Mesothelial cell of epicardium (in vitro differentiated cells): ENCODE measurements at regions not wholly inside any gene's neighbourhood (a gene's known extent, or its start where the extent isn't known, plus 50 kb on each side); places are given as distances from the start of the nearest gene placed in this dataset.

Experiments used
- DNase-seq, 2 experiments: peaks; one replicate each; pipeline ENCODE4 v3.0.0; 2021; ENCODE audit warnings: low spot score in 2 of 2; ENCODE audit not compliant: unreplicated experiment in 2 of 2
- H3K27ac Mint-ChIP-seq: 2 replicates; pipeline ENCODE4 v1.8.0; 2021; ENCODE audit warnings: mixed read lengths
- H3K27me3 Mint-ChIP-seq: 2 replicates; pipeline ENCODE4 v1.8.0; 2021; ENCODE audit warnings: low read depth, mixed read lengths
- H3K36me3 Mint-ChIP-seq: 2 replicates; pipeline ENCODE4 v1.8.0; 2021; ENCODE audit warnings: mixed read lengths
- H3K4me1 Mint-ChIP-seq: 2 replicates; pipeline ENCODE4 v1.8.0; 2021; ENCODE audit warnings: mixed read lengths
- H3K4me3 Mint-ChIP-seq: 2 replicates; pipeline ENCODE4 v1.8.0; 2021; ENCODE audit warnings: mild to moderate bottlenecking, moderate library complexity, mixed read lengths
- H3K9me3 Mint-ChIP-seq: 2 replicates; pipeline ENCODE4 v1.8.0; 2021; ENCODE audit warnings: mixed read lengths
- TF ChIP-seq, protein P1 (sequence below): fragments of 200-600 bp; sonication (generic); IDR thresholded peaks from one replicate; pipeline ENCODE4 v1.5.0; 2021; ENCODE audit warnings: antibody characterized with exemption; ENCODE audit not compliant: unreplicated experiment

DNA sequence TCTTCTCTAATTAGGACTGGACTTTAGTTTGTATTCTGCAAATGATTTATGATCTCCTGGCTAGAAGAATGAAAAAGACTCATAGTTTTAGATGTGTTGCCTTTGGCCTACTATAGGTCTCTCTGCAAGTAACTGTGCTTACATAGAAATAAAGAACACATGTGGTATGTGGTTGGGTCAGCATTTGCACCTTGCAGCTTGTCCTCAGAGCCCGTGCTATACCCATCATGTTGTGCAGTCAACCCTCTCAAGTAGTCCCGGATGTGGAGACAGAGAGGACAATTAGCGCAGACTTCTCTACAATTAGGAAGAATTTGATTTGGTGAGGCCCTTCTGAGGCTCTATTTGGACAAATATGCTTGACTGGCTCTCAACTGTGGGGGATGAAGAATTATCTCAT lies 203.7 kb upstream of the ITGA4 start:
- H3K27me3 Mint-ChIP-seq, result no peaks in the 10 kb centered on the region
- peaks cover under 1% of the 10 kb centered on the region for H3K4me1 Mint-ChIP-seq
- no peak for DNase-seq
- H3K9me3 Mint-ChIP-seq, result no peaks in the 10 kb centered on the region
- no peak overlapping the region for H3K27ac Mint-ChIP-seq
- TF ChIP-seq, protein P1, sequence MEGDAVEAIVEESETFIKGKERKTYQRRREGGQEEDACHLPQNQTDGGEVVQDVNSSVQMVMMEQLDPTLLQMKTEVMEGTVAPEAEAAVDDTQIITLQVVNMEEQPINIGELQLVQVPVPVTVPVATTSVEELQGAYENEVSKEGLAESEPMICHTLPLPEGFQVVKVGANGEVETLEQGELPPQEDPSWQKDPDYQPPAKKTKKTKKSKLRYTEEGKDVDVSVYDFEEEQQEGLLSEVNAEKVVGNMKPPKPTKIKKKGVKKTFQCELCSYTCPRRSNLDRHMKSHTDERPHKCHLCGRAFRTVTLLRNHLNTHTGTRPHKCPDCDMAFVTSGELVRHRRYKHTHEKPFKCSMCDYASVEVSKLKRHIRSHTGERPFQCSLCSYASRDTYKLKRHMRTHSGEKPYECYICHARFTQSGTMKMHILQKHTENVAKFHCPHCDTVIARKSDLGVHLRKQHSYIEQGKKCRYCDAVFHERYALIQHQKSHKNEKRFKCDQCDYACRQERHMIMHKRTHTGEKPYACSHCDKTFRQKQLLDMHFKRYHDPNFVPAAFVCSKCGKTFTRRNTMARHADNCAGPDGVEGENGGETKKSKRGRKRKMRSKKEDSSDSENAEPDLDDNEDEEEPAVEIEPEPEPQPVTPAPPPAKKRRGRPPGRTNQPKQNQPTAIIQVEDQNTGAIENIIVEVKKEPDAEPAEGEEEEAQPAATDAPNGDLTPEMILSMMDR, result no peak
- H3K4me3 Mint-ChIP-seq, result no peak overlapping the region
- no peaks in the 10 kb centered on the region for H3K36me3 Mint-ChIP-seq

DNA sequence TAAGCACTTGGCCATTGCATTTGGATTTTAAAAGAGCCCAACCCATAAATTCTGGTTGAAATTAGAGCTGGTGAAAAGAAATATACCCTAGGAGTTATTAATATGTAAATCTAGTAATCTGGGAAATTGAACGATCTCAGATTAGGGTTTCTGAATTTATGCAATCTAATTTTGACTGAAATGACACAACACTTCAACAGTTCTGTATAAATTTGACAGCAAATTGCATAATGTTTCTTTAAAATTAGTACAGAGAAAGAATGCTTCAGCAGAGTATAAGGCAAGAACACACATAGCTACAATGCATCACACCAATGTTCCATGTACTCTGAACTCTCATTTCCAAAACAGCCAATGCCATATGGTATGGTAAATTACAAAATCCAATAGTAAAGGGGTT lies 201.5 kb upstream of the ITGA4 start:
- H3K27me3 Mint-ChIP-seq, result no peaks in the 10 kb centered on the region
- H3K4me1 Mint-ChIP-seq, result peaks cover 6% of the 10 kb centered on the region
- no peak overlapping the region for H3K27ac Mint-ChIP-seq
- TF ChIP-seq, protein P1, result no peak
- H3K36me3 Mint-ChIP-seq, result no peaks in the 10 kb centered on the region
- DNase-seq, result no peak
- no peaks in the 10 kb centered on the region for H3K9me3 Mint-ChIP-seq
- no peak overlapping the region for H3K4me3 Mint-ChIP-seq

DNA sequence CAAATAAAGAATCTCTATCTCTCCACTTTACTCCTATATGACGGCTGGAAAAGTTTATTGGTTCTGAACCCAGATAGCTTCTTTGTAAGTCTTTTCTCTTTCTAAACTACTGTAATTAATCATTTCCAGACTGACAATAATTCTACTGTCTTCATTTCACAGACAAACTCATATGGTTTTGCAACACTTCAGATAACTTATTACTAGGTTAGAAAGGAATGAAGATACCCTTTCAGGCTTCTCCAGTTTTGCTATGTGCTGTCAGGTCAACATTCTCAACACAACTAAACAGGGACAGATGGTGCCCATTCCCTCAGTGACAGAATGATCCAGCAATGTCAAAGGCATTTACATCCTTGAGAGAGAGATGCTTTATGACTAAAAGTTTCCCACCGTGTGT lies 198.5 kb upstream of the ITGA4 start:
- H3K27me3 Mint-ChIP-seq, result no peaks in the 10 kb centered on the region

DNA sequence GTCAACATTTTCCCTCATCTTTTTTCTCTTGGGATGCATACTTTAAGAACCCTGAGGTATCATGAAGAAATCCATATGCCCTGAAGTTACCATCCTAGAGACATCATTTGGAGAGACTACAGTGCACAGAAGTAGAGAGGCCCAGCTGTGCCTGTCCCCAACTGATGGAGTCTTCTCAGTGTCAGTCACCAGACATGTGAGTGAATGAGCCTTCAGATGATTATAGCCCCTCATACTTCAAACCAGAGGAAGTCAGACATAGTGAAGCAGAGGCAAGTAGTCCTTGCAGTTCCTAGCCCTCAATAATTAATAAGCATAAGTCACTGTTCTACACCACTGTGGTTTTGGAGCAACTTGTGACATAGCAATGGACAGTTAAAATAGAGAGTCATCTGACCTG lies 194.4 kb upstream of the ITGA4 start:
- no peaks in the 10 kb centered on the region for H3K36me3 Mint-ChIP-seq
- H3K4me1 Mint-ChIP-seq, result peaks cover 6% of the 10 kb centered on the region
- no peaks in the 10 kb centered on the region for H3K9me3 Mint-ChIP-seq
- DNase-seq, result no peak
- TF ChIP-seq, protein P1, result no peak
- no peak overlapping the region for H3K4me3 Mint-ChIP-seq
- H3K27me3 Mint-ChIP-seq, result peaks cover 1% of the 10 kb centered on the region
- no peak overlapping the region for H3K27ac Mint-ChIP-seq

More for the DNA sequence above, 198.5 kb upstream of the ITGA4 start:
- TF ChIP-seq, protein P1, result no peak
- Mint-ChIP-seq H3K9me3 (no peaks in the 10 kb centered on the region), H3K27ac (no peak overlapping the region), H3K36me3 (no peaks in the 10 kb centered on the region), H3K4me1 (peaks cover 6% of the 10 kb centered on the region), H3K4me3 (no peak overlapping the region)
- no peak for DNase-seq

DNA sequence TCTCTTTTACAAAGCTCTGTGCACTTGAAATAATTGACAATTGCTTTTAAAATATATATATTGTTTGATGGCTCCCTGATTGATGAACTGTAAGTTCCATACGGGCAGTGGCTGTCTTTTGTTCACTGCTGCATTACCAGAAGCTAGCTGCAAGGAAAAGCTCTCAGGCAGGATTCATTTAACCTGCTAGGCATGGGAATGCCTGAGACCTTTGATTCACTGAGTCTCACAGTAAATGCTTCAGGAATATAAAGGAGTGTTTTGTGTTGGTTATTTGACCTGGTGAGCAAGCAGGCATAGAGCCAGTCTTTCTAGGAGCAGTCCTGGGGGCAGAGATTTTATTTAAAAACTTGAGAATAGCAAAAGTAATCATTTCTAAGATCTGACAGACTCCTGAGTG lies 193.2 kb upstream of the ITGA4 start:
- Mint-ChIP-seq H3K27me3 (peaks cover 1% of the 10 kb centered on the region), H3K4me1 (no peaks in the 10 kb centered on the region), H3K27ac (no peak overlapping the region), H3K4me3 (no peak overlapping the region), H3K36me3 (no peaks in the 10 kb centered on the region), H3K9me3 (no peaks in the 10 kb centered on the region)
- DNase-seq, result no peak
- TF ChIP-seq, protein P1, result no peak

DNA sequence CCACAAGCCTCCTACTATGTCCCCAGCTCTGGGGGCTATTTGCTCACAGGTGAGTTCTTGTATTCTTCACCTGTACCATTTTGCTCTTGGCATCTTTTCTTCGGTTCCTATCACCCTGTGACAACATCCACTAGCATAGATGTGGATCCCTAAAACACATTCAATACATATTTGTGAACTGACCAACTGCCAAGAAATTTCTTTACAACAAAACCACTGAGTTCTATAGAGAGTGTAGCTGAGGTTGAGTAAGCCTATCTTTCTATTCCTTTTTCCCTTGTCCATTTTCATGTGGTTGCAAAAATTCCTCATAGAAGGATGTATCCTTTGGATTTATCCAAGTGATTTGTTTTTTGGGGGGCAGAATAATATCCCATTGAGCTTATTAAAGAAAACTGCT lies 192.7 kb upstream of the ITGA4 start:
- H3K27me3 Mint-ChIP-seq, result peaks cover 1% of the 10 kb centered on the region
- no peak overlapping the region for H3K4me3 Mint-ChIP-seq
- H3K36me3 Mint-ChIP-seq, result no peaks in the 10 kb centered on the region
- H3K9me3 Mint-ChIP-seq, result no peaks in the 10 kb centered on the region
- H3K4me1 Mint-ChIP-seq, result no peaks in the 10 kb centered on the region
- H3K27ac Mint-ChIP-seq, result no peak overlapping the region
- no peak for DNase-seq
- TF ChIP-seq, protein P1, result no peak
